ENCODE measurements at regions not wholly inside any gene's neighbourhood (a gene's known extent, or its start where the extent isn't known, plus 50 kb on each side); places are given as distances from the start of the nearest gene placed in this dataset.

GRCh38 chr15:46880791-46881190 is 836.5 kb upstream of the SEMA6D start:
- Histone ChIP-seq H3K79me2 (ENCODE audit: insufficient read depth, low read length) (no peaks in the 10 kb centered on the region), H2BK5ac (ENCODE audit: insufficient read length, low read length) (no peak overlapping the region), H2BK12ac (ENCODE audit: insufficient read length, low read depth, low read length) (no peak overlapping the region), H3K27me3 (ENCODE audit: insufficient read depth, low read length) (no peaks in the 10 kb centered on the region), H2BK15ac (ENCODE audit: low read depth, low read length) (no peak overlapping the region), H2AFZ (ENCODE audit: low read length) (no peak overlapping the region), H3K27ac (ENCODE audit: insufficient read length, low read depth, low read length) (no peak overlapping the region), H4K20me1 (ENCODE audit: control insufficient read depth, insufficient read depth, insufficient read length) (no peaks in the 10 kb centered on the region), H3K79me1 (ENCODE audit: insufficient read depth, low read depth, low read length, poor library complexity, severe bottlenecking) (no peaks in the 10 kb centered on the region), H4K91ac (ENCODE audit: insufficient read length, low read depth, low read length) (no peak overlapping the region), H3K4me2 (ENCODE audit: insufficient read depth, insufficient read length, low read length) (no peak overlapping the region), H3K9me3 (ENCODE audit: control insufficient read depth, low read depth, low read length) (no peaks in the 10 kb centered on the region), H4K5ac (ENCODE audit: insufficient read length, low read depth, low read length) (no peak overlapping the region), H3T11ph (ENCODE audit: low read length) (no peak overlapping the region), H3K18ac (ENCODE audit: insufficient read length, low read depth, low read length) (no peak overlapping the region), H3K9ac (ENCODE audit: extremely low read depth, insufficient read length, low read length) (no peak overlapping the region), H3K23ac (ENCODE audit: insufficient read length, low read depth, low read length) (no peak overlapping the region), H3K4me1 (ENCODE audit: insufficient read depth, low read length) (no peaks in the 10 kb centered on the region), H3K56ac (ENCODE audit: insufficient read length, low read depth, low read length) (no peak overlapping the region), H3K23me2 (ENCODE audit: insufficient read length, low read depth, low read length, poor library complexity, severe bottlenecking) (no peaks in the 10 kb centered on the region), H2BK20ac (ENCODE audit: low read depth, low read length, poor library complexity, severe bottlenecking) (no peak overlapping the region), H2AK5ac (ENCODE audit: insufficient read length, low read length) (no peak overlapping the region), H3K4ac (ENCODE audit: low read depth, low read length) (no peak overlapping the region), H3K14ac (ENCODE audit: insufficient read depth, low read length) (no peak overlapping the region), H4K8ac (replicated peaks; ENCODE audit: insufficient read length, low read depth, low read length) (no peak overlapping the region), H2BK120ac (ENCODE audit: low read depth, low read length, poor library complexity, severe bottlenecking) (no peak overlapping the region)
- no peak overlapping the region for H3K4me3 Mint-ChIP-seq
- no CpG with 5 or more reads among the region's 2 CpGs for WGBS (ENCODE audit: extremely low coverage, insufficient read length, low lambda C conversion rate)
- H3K27me3 Mint-ChIP-seq (ENCODE audit: low read depth) = no peaks in the 10 kb centered on the region
- H3K9me3 Mint-ChIP-seq = peaks cover 11 to 12% of the 10 kb centered on the region in 2 experiments; a peak in 4 of 5 replicates
- DNase-seq = no peak
- no peaks in the 10 kb centered on the region for H3K4me1 Mint-ChIP-seq
- H3K36me3 Mint-ChIP-seq (ENCODE audit: insufficient read depth in 1 of 3, low read depth in 3 of 3) = peaks cover 0 to 10% (median 4%) of the 10 kb centered on the region in 3 experiments; a peak in 2 of 7 replicates
- TF ChIP-seq CTCF (conservative IDR thresholded peaks at IDR 0.05) = no peak
- no peak overlapping the region for H3K27ac Mint-ChIP-seq

Data from H9 (cell line).